ENCODE measurements at regions not wholly inside any gene's neighbourhood (a gene's known extent, or its start where the extent isn't known, plus 50 kb on each side); places are given as distances from the start of the nearest gene placed in this dataset.

- ATAC-seq (ENCODE audit: low read depth) = no peak
- no peak overlapping the region for H3K9ac ChIP-seq (ENCODE audit: low read length)
- DNase-seq = no peak
- H2AFZ ChIP-seq (ENCODE audit: insufficient read depth, low read depth, low read length, poor library complexity, severe bottlenecking) = no peak overlapping the region
- no peaks in the 10 kb centered on the region for H3K36me3 ChIP-seq (replicated peaks in 1 of 2; ENCODE audit: control extremely low read depth in 1 of 2, control insufficient read depth in 1 of 2, extremely low read depth in 1 of 2, insufficient read depth in 2 of 2, low read length in 1 of 2)
- intact Hi-C loops (cut with micrococcal nuclease) = no loop called here
- Mint-ChIP-seq H3K4me1 (no peaks in the 10 kb centered on the region), H3K9me3 (ENCODE audit: insufficient read depth) (no peaks in the 10 kb centered on the region), H3K27me3 (peaks cover 13% of the 10 kb centered on the region), H3K4me3 (no peak overlapping the region), H3K27ac (no peak overlapping the region)
- H3K27ac ChIP-seq (ENCODE audit: low read length in 2 of 2) = no peak overlapping the region
- H3K9me3 ChIP-seq (ENCODE audit: control extremely low read depth in 1 of 3, control insufficient read depth in 2 of 3, insufficient read depth in 1 of 3, low read length in 2 of 3) = no peaks in the 10 kb centered on the region
- TF ChIP-seq EZH2 (IDR thresholded peaks at IDR 0.05; ENCODE audit: borderline replicate concordance, insufficient read depth, low read depth, low read length, poor library complexity, severe bottlenecking) = no peak
- TF ChIP-seq, protein P1, sequence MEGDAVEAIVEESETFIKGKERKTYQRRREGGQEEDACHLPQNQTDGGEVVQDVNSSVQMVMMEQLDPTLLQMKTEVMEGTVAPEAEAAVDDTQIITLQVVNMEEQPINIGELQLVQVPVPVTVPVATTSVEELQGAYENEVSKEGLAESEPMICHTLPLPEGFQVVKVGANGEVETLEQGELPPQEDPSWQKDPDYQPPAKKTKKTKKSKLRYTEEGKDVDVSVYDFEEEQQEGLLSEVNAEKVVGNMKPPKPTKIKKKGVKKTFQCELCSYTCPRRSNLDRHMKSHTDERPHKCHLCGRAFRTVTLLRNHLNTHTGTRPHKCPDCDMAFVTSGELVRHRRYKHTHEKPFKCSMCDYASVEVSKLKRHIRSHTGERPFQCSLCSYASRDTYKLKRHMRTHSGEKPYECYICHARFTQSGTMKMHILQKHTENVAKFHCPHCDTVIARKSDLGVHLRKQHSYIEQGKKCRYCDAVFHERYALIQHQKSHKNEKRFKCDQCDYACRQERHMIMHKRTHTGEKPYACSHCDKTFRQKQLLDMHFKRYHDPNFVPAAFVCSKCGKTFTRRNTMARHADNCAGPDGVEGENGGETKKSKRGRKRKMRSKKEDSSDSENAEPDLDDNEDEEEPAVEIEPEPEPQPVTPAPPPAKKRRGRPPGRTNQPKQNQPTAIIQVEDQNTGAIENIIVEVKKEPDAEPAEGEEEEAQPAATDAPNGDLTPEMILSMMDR (IDR thresholded peaks at IDR 0.05) = no peak
- H3K79me2 ChIP-seq (ENCODE audit: control insufficient read depth, insufficient read depth, low read length) = no peaks in the 10 kb centered on the region
- no peak overlapping the region for H3K4me2 ChIP-seq (replicated peaks; ENCODE audit: low read depth, low read length, poor library complexity, severe bottlenecking)
- POLR2A ChIA-PET = no interaction called here
- no peak overlapping the region for H3K4me3 ChIP-seq (ENCODE audit: control extremely low read depth in 1 of 5, extremely low read depth in 1 of 5, insufficient read depth in 1 of 5, low read depth in 2 of 5, low read length in 4 of 5)
- no peaks in the 10 kb centered on the region for H3K27me3 ChIP-seq (replicated peaks in 1 of 4; ENCODE audit: control extremely low read depth in 1 of 4, control insufficient read depth in 3 of 4, insufficient read depth in 4 of 4, low read length in 3 of 4)
- no CpG with 5 or more reads among the region's 1 CpG for WGBS (ENCODE audit: insufficient coverage)
- no peaks in the 10 kb centered on the region for H4K20me1 ChIP-seq (ENCODE audit: control insufficient read depth, insufficient read depth, low read length, poor library complexity, severe bottlenecking)
- CTCF ChIA-PET = no interaction called here
- H3K4me1 ChIP-seq (ENCODE audit: control insufficient read depth in 2 of 2, insufficient read depth in 2 of 2, low read length in 2 of 2) = no peaks in the 10 kb centered on the region
These were observed 83.2 kb downstream of the RDH14 start for GRCh38 chr2:18477293-18477692.

DNA sequence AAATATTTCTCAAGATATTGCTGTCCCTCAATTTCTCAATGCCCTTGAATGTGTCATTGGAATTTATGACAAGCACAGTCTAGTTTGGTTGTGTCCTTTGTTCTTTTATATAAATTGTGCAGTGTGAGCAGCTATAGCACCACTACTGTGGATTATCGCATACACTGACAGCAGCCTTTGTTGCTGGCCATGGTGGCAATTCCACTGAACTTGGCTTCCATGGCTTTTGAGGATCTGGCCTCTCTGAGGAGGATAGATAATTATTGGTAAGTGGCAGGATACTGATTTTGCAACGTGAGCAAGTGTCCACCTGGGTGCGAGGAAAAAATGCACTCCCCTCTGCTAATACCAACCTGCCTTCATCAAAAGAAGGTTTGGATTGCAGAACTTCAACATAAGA, 84.0 kb downstream of the RDH14 start:
- WGBS (ENCODE audit: insufficient coverage) = 100% methylated on average over 1 of the region's 3 CpGs
- Histone ChIP-seq H3K9ac (ENCODE audit: low read length) (no peak overlapping the region), H3K36me3 (replicated peaks in 1 of 2; ENCODE audit: control extremely low read depth in 1 of 2, control insufficient read depth in 1 of 2, extremely low read depth in 1 of 2, insufficient read depth in 2 of 2, low read length in 1 of 2) (no peaks in the 10 kb centered on the region), H3K79me2 (ENCODE audit: control insufficient read depth, insufficient read depth, low read length) (no peaks in the 10 kb centered on the region), H3K27me3 (replicated peaks in 1 of 4; ENCODE audit: control extremely low read depth in 1 of 4, control insufficient read depth in 3 of 4, insufficient read depth in 4 of 4, low read length in 3 of 4) (no peaks in the 10 kb centered on the region), H3K27ac (ENCODE audit: low read length in 2 of 2) (no peak overlapping the region), H2AFZ (ENCODE audit: insufficient read depth, low read depth, low read length, poor library complexity, severe bottlenecking) (no peak overlapping the region), H3K4me1 (ENCODE audit: control insufficient read depth in 2 of 2, insufficient read depth in 2 of 2, low read length in 2 of 2) (no peaks in the 10 kb centered on the region), H4K20me1 (ENCODE audit: control insufficient read depth, insufficient read depth, low read length, poor library complexity, severe bottlenecking) (no peaks in the 10 kb centered on the region), H3K9me3 (ENCODE audit: control extremely low read depth in 1 of 3, control insufficient read depth in 2 of 3, insufficient read depth in 1 of 3, low read length in 2 of 3) (no peaks in the 10 kb centered on the region), H3K4me3 (ENCODE audit: control extremely low read depth in 1 of 5, extremely low read depth in 1 of 5, insufficient read depth in 1 of 5, low read depth in 2 of 5, low read length in 4 of 5) (no peak overlapping the region), H3K4me2 (replicated peaks; ENCODE audit: low read depth, low read length, poor library complexity, severe bottlenecking) (no peak overlapping the region)
- peaks cover 14% of the 10 kb centered on the region for H3K27me3 Mint-ChIP-seq
- TF ChIP-seq, protein P1 (IDR thresholded peaks at IDR 0.05) = no peak
- no peak for TF ChIP-seq EZH2 (IDR thresholded peaks at IDR 0.05; ENCODE audit: borderline replicate concordance, insufficient read depth, low read depth, low read length, poor library complexity, severe bottlenecking)
- no peaks in the 10 kb centered on the region for H3K4me1 Mint-ChIP-seq
- H3K9me3 Mint-ChIP-seq (ENCODE audit: insufficient read depth) = no peaks in the 10 kb centered on the region
- no peak overlapping the region for H3K27ac Mint-ChIP-seq
- intact Hi-C loops (cut with micrococcal nuclease) = no loop called here
- DNase-seq (no peak), ATAC-seq (ENCODE audit: low read depth) (no peak)
- ChIA-PET CTCF (no interaction called here), POLR2A (no interaction called here)
- no peak overlapping the region for H3K4me3 Mint-ChIP-seq

Data from B cell (primary cell).